HG03432 (cell line): ENCODE measurements at regions not wholly inside any gene's neighbourhood (a gene's known extent, or its start where the extent isn't known, plus 50 kb on each side); places are given as distances from the start of the nearest gene placed in this dataset.

Source experiments
- ATAC-seq: cut with Tn5 transposase; IDR thresholded peaks from one replicate; pipeline ENCODE4 v1.9.1; 2021; ENCODE audit warnings: mild to moderate bottlenecking, moderate library complexity; ENCODE audit not compliant: unreplicated experiment

DNA sequence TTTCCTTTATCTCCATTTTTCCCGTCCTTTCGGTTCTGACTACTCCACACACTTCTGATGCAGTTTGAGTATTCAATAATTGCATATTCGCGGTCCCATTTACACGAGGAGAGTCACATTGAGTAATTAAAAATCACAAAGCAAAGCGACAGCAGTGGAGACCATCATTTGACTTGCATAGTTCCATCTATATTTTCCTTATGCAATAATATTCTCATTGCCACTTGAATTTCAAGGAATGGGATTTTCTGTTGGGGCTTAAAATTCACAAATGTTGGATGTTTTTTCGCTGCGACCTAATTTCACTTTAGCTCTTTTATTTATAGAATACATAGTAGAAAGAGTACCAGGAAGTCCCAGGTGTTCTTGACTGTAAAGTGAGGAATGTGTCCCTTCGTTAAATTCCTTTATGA, 186.8 kb downstream of the ZEB2 start:
- ATAC-seq: no peak

DNA sequence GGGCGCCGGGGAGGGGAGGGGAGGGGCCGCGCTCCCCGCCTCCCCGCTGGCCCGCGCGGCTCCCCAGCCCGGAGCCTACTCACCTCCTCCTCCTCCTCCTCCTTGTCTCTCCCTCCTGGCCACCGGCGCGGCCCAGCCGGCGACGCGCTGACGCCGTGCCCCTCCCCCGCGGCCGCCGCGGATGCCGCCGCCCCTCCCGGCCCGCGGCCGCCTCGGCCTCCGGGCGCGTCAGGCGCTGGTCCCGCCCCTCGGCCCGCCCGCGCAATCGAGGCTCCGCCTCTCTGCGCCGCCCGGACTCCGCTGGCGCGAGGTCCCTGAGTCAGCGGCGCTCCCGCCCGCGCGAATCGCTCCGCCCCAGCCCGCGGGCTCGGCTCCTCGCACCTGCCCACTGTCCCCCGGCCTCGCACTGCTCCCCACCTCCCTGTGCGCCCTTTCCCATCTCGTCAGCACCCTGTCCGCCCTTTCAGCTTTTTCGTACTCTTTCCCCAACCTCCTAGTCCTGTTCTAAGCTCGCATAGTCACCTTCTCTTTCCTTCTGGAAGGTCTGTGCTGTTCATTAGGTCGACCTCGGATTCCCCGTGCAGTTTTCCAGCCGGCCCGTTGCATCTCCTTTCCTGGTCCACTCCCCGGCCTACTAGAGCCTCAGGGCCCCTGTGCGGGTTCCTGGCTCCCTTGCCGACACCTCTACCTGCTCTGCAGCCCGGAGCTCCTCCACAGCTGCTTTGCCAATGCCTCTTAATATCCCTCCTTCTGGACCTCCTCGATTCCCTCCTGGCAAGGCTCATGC, 187.4 kb downstream of the ZEB2 start:
- ATAC-seq: peak; percentile 93

DNA sequence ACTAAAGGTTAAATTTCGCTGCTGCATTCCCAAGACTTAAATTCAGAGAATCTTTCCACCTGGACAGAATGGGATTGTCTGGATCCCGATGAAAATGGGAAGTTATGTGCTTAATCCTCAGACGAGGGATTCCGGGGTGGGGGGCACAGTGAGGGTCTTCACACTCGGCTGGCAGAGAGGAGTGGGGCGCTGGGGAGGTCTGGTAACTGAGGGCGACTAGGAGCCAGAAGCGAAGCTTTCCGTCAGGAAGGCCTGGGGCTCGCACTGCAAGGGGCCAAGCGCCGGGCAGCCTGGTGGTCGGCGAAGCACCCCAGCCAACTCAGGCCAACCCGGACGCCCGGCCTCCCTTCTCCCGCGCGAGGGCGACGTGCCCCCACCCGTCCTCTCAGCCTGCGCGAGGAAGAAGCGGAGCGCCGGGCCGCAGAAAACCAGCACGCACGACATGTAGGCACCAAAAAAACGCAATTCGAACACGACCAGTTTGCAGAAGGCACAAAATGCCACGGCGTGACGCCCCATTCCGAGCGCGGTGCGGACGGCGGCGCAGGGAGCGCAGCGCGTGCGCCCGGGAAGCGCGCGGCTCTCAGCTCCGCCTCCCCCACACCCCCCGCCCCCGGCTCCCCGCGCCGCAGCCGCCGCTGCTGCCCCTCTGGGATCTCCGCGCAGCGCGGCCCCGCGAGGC, 188.1 kb downstream of the ZEB2 start:
- ATAC-seq: peak; percentile 78

DNA sequence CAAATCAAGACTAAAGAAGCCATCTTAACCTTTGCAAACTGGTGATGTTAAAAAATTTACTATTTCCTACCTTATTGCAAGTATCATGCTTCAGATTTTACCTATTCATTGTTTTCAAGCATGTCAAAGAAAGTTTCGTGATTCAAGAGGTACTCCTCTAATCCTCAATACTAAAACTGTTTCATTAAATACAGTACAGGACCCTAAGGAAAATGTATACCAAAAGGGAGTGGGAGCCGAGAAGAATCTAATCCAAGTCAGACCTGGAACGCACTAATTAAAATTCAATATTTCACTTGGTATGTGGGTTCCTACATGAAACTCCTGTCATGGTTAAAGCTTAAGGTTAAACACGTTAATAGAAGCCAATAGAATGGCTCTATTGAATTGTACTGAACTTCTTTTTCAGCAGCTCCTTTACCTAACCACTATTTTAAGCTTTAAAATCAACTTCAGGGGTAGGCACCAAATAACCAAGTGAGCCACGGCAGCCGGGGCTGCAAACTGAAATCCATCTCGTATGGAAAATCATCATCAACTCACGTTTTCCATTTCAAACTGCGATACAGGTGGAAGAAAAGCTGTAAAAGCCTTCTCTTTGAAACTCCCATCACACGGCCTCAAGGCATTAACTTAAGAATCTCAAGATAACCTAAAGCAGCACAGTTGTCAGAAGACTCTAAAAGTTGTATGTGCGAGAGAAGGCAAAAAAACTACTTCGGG, 188.8 kb downstream of the ZEB2 start:
- ATAC-seq: no peak

DNA sequence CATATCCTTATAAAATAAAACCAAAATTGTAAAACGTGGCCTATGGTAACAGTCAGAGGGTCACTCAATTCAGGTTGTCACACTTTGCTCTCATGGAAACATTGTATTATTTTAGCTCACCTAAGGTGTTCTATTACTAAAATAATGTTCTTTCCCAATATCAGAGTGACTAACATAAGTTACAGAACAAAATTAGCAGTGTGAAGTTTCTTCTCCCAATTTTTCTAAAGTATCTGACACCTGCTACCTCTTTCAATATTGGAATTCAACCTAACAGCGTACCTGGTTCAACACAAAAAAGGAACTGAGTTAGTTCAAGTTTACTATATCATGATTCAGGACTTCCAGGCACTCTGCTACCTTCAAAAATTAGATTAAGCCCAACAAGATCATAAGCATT, 190.4 kb downstream of the ZEB2 start:
- no peak for ATAC-seq

DNA sequence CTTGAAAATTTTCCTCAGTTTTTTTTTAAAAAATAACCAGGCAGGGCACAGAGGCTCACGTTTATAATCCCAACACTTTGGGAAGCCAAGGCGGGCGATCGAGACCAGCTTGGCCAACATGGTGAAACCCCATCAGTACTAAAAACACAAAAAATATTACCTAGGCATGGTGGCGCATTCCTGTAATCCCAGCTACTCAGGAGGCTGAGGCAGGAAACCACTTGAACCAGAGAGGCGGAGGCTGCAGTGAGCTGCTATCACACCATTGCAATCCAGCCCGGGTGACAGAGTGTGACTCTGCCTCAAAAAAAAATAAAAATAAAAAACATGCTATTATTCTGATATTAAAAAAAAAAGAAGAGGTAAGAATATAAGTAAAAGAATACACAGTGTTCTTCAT, 191.0 kb downstream of the ZEB2 start:
- ATAC-seq: no peak

DNA sequence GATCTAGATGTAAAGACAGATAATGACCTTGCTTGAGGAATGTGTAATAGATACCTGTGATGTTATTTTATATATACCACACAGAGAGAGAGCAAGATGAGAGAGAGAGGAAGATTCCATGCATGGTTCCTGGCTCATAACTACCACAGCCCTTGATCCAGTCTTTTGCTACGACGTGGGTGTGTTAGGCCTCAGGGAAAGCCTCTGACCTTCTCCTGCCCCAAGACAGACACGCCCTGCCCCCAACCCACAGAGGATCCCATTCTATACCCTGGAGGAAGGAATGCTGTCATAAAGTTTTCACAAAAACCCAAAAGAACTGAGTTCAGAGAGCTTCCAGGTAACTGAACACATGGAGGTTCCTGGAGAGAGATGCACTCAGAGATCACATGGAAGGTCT, 193.1 kb downstream of the ZEB2 start:
- ATAC-seq: no peak

DNA sequence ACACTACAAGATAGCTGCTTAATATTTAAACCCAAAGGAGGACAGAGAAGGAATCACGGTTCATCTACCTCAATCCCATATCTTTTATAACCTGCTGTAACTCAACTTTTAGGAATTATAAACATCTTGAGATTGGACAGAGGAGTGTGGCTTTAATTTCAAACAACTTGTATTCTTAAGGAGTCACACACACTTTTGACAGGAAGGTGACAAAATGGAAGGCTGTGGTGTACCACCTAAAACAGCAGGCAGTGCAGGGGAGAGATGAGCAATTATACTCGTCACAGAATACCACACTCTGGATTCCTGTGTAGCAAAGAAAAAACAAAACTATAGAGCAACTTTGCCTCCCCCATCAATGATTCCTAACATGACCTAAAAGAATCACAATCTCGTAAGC, 194.8 kb downstream of the ZEB2 start:
- ATAC-seq: peak; percentile 72

DNA sequence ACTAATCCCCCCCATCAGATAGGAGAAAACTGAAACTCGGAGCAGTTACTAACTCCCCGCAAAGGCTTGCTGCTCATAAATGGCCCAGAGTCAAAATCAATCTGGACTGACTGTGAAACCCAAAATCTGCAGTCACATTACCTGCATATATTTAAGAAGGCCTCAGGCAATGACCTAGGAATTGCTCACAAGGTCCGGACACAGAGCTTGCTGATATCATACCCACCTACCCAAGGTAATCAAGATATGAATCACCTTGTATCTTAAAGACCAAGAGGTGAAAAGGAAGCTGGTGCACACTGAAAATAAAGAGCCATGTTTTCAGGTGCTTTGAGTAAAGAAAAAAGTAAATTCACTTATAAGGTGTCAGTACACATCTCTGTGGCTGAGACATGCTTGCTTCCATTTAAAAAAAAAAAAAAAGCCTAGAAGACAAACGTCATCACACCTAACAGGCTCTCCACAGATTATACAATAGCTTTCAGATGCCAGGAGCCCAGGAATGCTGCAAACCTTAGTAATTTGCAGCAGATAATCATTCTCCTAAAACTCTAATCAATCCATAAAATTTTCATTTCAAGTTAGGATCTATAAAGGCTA, 195.4 kb downstream of the ZEB2 start:
- peak; percentile 45 for ATAC-seq

DNA sequence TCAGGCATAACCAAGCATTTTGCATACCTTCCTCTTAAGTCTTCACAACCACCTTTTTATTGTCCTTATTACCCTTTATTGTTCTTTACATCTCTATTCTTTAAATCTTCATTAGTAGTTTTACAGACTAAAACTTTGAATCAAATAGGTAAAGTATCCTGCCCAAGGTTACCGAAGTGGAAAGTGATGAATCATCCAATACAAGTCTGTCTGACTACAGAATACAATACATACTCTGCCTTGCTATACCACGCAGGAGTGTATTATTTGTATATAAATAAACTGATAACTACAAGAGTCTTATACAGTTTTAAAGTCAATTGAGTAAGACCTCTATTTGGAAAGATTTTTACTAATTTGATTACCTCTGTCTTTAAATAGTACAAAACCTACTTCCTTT, 196.0 kb downstream of the ZEB2 start:
- peak; percentile 64 for ATAC-seq

DNA sequence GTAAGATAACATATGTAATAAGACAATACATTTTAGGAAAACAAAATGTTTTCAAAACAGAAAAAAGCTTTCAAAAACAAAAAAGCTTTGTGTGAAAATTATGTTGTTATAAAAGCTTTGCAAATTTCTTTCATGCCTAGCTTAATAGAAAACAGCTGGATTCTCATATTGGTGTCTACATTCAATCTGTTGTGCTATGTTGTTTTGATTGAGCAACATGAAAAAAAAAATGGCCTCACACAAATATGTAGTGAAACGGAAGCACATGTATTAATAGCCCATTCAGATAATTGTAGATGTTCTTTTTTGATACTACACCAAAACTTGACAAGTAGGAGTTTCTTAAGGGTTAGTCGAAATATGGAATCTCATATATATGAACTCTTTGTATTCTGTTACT, 197.5 kb downstream of the ZEB2 start:
- no peak for ATAC-seq

DNA sequence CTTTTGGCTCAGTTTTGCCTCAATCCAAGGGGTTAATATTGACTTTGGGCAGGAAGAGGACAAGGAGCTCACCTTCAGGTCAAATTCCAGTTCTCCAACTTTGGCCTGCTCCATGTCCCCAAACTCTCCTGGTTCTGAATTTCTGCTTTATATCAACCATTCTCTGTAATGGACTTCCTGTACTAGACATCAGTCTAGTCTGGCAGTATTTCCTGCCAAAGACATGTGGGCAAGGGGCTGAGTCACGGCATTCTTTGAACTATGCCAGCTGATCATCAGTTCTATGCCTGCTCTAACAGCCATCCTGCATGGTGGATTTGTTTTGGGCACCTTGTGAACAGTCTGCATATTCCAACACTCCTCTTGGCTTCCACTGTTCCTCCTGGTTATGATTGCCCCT, 199.4 kb downstream of the ZEB2 start:
- ATAC-seq: no peak

DNA sequence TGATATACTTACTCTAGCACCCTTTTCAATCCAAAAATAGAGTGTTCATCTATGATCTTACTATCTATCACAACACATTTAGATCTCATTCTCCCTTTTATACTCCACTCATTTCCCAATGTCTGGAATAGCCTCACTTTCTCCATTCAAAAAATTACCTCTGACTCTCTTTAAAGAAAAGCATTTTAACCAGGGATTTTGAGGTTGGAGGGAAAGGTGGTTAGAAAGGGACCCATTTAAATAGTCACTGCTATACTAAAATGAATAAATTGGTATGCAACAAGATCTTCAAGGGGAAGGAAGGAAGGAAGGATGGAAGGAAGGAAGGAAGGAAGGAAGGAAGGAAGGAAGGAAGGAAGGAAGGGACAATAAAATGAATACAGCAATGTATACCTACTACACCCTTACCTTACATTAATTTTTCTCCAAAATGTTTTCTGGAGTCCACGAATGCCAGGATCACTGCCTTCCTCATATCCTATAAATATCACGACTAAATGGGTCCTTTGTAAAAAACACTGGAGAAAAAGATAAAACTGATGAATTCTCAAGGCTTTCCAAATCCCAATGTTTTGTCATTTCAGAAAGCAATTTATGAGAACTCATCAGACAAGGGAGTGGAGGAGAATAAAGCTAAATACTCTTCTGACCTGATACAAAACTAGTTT, 202.7 kb downstream of the ZEB2 start:
- no peak for ATAC-seq

DNA sequence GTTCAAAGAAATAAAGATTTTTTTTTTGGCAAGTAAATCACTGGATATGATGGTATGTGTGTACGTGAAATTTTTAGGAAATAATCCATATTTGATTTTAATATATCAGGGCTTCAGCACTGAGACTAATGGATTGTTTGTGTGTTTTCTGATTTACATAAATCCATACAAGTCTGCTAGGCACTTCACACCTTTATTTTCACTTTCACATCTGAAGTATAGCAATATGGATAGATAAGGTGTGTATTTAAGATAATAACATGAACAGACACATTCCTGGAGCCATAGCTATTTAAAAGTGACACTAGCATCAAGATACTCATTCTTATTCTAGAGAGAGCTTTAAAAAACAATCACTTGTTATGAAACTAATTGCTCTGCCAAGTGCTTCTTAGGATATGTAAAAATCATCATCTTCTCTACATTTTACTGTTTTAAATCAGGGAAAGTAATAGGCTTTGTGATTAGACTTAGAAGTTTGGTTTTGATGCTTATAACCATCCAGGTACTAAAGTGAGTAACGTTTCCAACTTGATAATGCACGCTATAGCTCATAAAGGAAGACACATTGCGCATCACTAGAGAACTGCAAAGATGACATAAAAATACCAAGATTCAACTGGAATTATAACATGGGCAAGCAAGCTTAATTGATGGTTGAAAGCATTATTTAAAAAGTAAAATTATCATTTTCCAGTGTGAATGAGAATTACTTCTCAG, 208.9 kb downstream of the ZEB2 start:
- no peak for ATAC-seq

DNA sequence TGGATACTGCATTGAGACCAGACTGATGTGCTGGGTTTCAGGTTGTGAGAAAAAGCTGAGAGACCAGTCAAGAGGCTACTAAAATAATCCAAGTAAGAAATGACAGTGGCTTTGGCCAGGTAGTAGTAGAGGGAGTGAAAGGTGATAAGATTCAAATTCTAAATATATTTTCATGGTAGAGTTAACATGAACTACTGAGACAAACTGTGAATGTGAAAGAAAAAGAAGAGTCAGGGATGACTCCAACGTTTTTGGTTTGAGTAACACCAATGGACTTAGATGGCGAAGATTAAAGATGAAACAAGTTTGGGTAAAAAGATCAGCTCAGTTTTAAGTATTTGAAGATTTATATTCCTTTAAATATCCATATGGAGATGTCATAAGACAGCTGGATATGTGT, 209.4 kb downstream of the ZEB2 start:
- ATAC-seq: peak; percentile 67

DNA sequence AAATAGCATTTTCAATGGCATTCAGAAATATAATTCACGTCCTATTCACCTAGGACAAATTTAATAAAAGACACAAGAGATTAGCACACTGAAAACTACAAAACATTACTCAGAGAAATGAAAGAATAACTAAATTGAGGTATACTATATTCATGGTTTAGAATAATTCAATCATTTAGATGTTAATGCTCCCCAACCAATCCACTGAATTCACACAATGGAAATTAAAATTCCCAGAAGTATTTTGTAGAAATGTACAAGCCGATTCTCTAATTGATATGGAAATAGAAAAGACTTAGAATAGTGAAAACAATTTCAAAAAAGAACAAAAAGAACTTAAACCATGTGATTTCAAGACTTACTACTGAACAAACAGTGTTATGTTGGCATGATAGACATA, 212.2 kb downstream of the ZEB2 start:
- ATAC-seq: no peak

DNA sequence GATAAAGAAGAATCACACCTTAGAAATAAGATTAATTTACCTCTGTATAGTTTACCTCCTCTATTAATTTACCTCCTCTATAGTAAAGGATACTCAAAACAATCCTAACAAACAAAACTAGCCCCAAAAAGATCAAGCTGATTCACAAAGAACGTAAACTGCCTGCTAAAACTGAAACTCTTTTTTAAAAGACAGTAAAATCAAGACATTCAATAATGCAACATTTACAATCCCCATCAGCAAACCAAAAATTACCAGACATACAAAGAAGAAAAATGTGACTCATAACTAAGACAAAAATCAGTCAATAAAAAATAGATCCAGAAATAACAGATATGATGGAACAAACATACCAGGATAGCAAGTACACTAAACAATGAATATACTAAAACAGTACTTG, 215.7 kb downstream of the ZEB2 start:
- no peak for ATAC-seq

DNA sequence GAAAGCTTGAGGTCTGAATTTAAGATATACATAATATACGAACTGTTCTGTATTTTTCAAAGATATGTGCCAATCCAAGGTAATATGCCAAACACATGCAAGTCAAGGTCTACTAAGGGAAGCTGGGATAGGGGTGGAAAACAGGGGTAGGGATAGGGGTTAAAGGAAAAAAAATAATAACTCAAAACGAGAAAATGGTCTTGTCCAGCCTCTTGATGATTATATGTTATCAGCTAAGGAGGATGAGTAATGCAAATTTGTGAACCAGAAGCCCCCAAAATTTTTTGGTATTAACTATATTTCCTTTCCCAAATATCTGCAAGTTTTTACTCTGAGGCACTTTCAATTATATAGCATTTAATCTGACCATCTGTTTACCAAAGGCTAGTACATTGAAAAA, 219.3 kb downstream of the ZEB2 start:
- no peak for ATAC-seq

DNA sequence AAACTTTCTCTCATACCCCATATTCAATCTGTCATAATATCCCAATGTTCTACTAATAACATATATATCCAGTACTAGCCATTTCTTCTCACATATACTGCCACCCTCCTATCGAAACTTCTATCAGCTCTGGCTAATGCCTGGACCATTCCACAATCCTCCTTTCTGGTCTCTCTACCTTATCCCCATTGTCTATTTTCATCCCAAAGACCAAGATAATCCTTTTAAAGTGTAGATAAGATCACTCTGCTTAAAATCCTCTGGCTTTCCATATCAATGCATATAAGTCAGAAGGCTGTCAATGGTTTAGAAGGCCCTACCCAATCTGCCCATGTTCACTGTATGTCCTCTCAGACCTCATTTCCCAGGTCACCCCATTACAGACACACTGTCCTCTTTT, 229.6 kb downstream of the ZEB2 start:
- no peak for ATAC-seq

DNA sequence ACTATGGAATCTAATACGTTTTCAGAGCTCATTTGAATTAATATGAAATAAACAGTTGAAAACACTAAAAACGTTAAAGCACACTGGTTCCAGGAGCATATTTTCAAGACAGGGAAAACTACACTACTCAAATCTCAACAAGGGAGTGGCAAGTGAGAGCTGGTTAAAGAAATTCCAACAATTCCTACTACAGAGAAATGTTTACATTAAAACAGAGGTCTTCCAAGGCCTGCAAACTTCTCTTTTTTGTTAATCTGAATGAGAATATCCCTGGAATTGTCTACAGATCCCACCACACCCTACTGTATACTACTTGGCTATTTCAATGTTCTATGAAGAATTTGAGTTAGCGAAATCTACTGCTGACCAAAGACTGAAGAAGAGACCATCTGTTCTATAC, 231.5 kb downstream of the ZEB2 start:
- no peak for ATAC-seq
